MCF 10A (cell line): ENCODE measurements at regions not wholly inside any gene's neighbourhood (a gene's known extent, or its start where the extent isn't known, plus 50 kb on each side); places are given as distances from the start of the nearest gene placed in this dataset.

Experiments used
- BruUV-seq: library from RNA; stranded (reverse); fragments of 400-500 nt; replicated peaks from 2 replicates; lab custom pipeline; 2021; lab: Mats Ljungman, UMichigan
- CTCF ChIA-PET: fragments of 300-600 bp; sonication (Branson Sonifier 250); formaldehyde crosslinking; extraction: SDS; loops from one replicate; lab custom pipeline; 2021; ENCODE audit warnings: antibody characterized with exemption, inconsistent platforms; lab: Yijun Ruan, JAX
- POLR2A ChIA-PET: fragments of 300-600, 350-650 bp; sonication (Branson Sonifier 250); formaldehyde crosslinking; extraction: SDS; loops from one replicate; lab custom pipeline; 2020; ENCODE audit warnings: antibody characterized with exemption, inconsistent platforms; lab: Yijun Ruan, JAX
- DNase-seq: peaks from one replicate; pipeline ENCODE4 v3.0.0-alpha.2; 2018; ENCODE audit not compliant: unreplicated experiment
- H3K27ac Mint-ChIP-seq: one replicate; pipeline ENCODE4 v1.8.0; 2022; ENCODE audit warnings: mild to moderate bottlenecking, low read depth, mixed read lengths; ENCODE audit not compliant: unreplicated experiment
- H3K27me3 Mint-ChIP-seq: one replicate; pipeline ENCODE4 v1.8.0; 2022; ENCODE audit warnings: mixed read lengths; ENCODE audit not compliant: insufficient read depth, unreplicated experiment
- H3K36me3 Mint-ChIP-seq: one replicate; pipeline ENCODE4 v1.8.0; 2022; ENCODE audit warnings: mild to moderate bottlenecking, moderate library complexity, mixed read lengths; ENCODE audit not compliant: insufficient read depth, unreplicated experiment
- H3K4me1 Mint-ChIP-seq: one replicate; pipeline ENCODE4 v1.8.0; 2022; ENCODE audit warnings: mixed read lengths; ENCODE audit not compliant: insufficient read depth, unreplicated experiment
- H3K4me3 Mint-ChIP-seq: one replicate; pipeline ENCODE4 v1.8.0; 2022; ENCODE audit warnings: mild to moderate bottlenecking, moderate library complexity, mixed read lengths; ENCODE audit not compliant: unreplicated experiment
- H3K9me3 Mint-ChIP-seq: one replicate; pipeline ENCODE4 v1.8.0; 2022; ENCODE audit warnings: mixed read lengths; ENCODE audit not compliant: unreplicated experiment
- CTCF ChIP-seq: fragments of 200-600 bp; IDR thresholded peaks from one replicate; pipeline ENCODE4 v1.8.0; 2022; ENCODE audit warnings: antibody characterized with exemption, mild to moderate bottlenecking; ENCODE audit not compliant: unreplicated experiment
- intact Hi-C: fragments of 100-400 bp; cut with micrococcal nuclease; formaldehyde crosslinking; loops from 2 replicates; pipeline ENCODE4 v1.14.1; 2022

- Mint-ChIP-seq H3K9me3 (no peaks in the 10 kb centered on the region), H3K36me3 (no peaks in the 10 kb centered on the region), H3K27ac (no peak overlapping the region), H3K4me1 (no peaks in the 10 kb centered on the region), H3K4me3 (no peak overlapping the region), H3K27me3 (no peaks in the 10 kb centered on the region)
- no peak for TF ChIP-seq CTCF
- DNase-seq: no peak
- ChIA-PET CTCF (interaction anchor here (0.6 kb wide), 1 partner anchor 101 kb away, joined by 3 read pairs; no protein-coding TSS in a partner anchor), POLR2A (no interaction called here)
- BruUV-seq: no TSS peak
- intact Hi-C loops: no loop called here
These were observed 605.1 kb upstream of the MIR17HG start for GRCh38 chr13:90742381-90742780.

- H3K4me3 Mint-ChIP-seq: no peak overlapping the region
- no peaks in the 10 kb centered on the region for H3K27me3 Mint-ChIP-seq
- H3K4me1 Mint-ChIP-seq: no peaks in the 10 kb centered on the region
- H3K9me3 Mint-ChIP-seq: peaks cover 8% of the 10 kb centered on the region
- CTCF ChIA-PET: no interaction called here
- POLR2A ChIA-PET: no interaction called here
- intact Hi-C loops: no loop called here
- TF ChIP-seq CTCF: no peak
- no peak overlapping the region for H3K27ac Mint-ChIP-seq
- DNase-seq: no peak
- no peaks in the 10 kb centered on the region for H3K36me3 Mint-ChIP-seq
- BruUV-seq: no TSS peak
These were observed 601.3 kb upstream of the MIR17HG start for GRCh38 chr13:90746230-90746629.

- intact Hi-C loops: no loop called here
- DNase-seq: no peak
- POLR2A ChIA-PET: no interaction called here
- no peak for TF ChIP-seq CTCF
- no peak overlapping the region for H3K4me3 Mint-ChIP-seq
- H3K27ac Mint-ChIP-seq: no peak overlapping the region
- no TSS peak for BruUV-seq
- H3K9me3 Mint-ChIP-seq: peaks cover 8% of the 10 kb centered on the region
- CTCF ChIA-PET: no interaction called here
- H3K4me1 Mint-ChIP-seq: no peaks in the 10 kb centered on the region
- no peaks in the 10 kb centered on the region for H3K27me3 Mint-ChIP-seq
- H3K36me3 Mint-ChIP-seq: no peaks in the 10 kb centered on the region
These were observed 597.5 kb upstream of the MIR17HG start for GRCh38 chr13:90750021-90750420.

GRCh38 chr13:90751026-90751425, 596.5 kb upstream of the MIR17HG start:
- H3K9me3 Mint-ChIP-seq: peaks cover 8% of the 10 kb centered on the region
- H3K4me3 Mint-ChIP-seq: no peak overlapping the region
- H3K27me3 Mint-ChIP-seq: no peaks in the 10 kb centered on the region
- ChIA-PET POLR2A (no interaction called here), CTCF (no interaction called here)
- H3K27ac Mint-ChIP-seq: no peak overlapping the region
- no peak for DNase-seq
- H3K4me1 Mint-ChIP-seq: no peaks in the 10 kb centered on the region
- intact Hi-C loops: no loop called here
- no TSS peak for BruUV-seq
- no peak for TF ChIP-seq CTCF
- H3K36me3 Mint-ChIP-seq: no peaks in the 10 kb centered on the region
